Endothelial cell of umbilical vein (primary cell): ENCODE measurements at regions not wholly inside any gene's neighbourhood (a gene's known extent, or its start where the extent isn't known, plus 50 kb on each side); places are given as distances from the start of the nearest gene placed in this dataset.

Source experiments
- CTCF ChIP-seq, 2 donors: IDR thresholded peaks; 1 replicate in 1 of 2; 2 replicates in 1 of 2; pipeline ENCODE4 v1.5.1; 2011; ENCODE audit warnings: low read length in 2 of 2, mild to moderate bottlenecking in 2 of 2, moderate library complexity in 2 of 2, control low read depth in 1 of 2, inconsistent platforms in 1 of 2, low read depth in 1 of 2; ENCODE audit not compliant: insufficient read depth in 1 of 2; ENCODE audit errors: extremely low read depth in 1 of 2
- JUN ChIP-seq: IDR thresholded peaks from 2 replicates; pipeline ENCODE4 v1.6.1; 2011; ENCODE audit warnings: borderline replicate concordance, low read depth; ENCODE audit not compliant: insufficient read length, insufficient read depth

GRCh38 chr17:63354256-63354655, 91.8 kb downstream of the CYB561 start:
- TF ChIP-seq CTCF (IDR thresholded peaks at IDR 0.05; ENCODE audit: extremely low read depth in 1 of 2, insufficient read depth in 1 of 2, low read depth in 1 of 2, low read length in 2 of 2) (no peak), JUN (no peak)
